ENCODE measurements at regions not wholly inside any gene's neighbourhood (a gene's known extent, or its start where the extent isn't known, plus 50 kb on each side); places are given as distances from the start of the nearest gene placed in this dataset.

DNA sequence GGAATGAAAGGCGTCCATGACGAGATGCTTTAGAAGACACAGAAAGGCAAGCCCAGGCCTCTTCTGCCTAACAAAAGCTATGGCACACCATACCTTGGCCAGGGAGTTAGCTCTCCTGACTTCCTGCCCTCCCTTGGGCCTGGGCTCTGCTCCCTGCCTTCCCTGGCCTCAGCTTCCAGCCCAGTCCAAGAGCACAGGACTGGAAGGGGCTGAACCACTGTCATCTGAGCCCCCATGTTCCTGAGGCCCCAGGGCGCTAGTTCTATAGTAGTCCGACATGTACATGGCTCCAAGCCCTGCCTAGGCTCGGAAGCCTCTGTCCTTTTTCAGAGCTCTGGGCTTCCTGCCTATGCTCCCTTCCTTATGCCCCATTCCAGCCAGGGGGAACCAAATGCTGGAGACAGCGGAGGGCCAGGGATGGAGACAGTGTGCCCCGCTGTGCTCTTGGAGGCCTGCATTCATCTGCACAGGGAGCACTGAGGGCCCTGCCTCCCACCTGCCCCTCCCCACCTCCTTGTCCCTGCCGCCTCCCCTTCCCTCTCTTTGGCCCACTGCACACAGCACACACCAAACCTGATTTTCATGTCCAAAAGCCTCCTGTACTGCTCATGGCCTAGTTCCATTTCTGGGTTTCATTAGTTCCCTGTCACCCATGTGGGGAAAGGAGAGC is 240.1 kb downstream of the RHOU start:
- no peak for DNase-seq
- no peak overlapping the region for H4K5ac ChIP-seq (ENCODE audit: low read length)
- no peak overlapping the region for H3K27ac ChIP-seq (ENCODE audit: low read depth, low read length)
- WGBS (ENCODE audit: extremely low coverage, insufficient coverage, low lambda C conversion rate): no CpG with 5 or more reads among the region's 8 CpGs
- no peaks in the 10 kb centered on the region for H3K79me2 ChIP-seq (ENCODE audit: control insufficient read depth, insufficient read depth, low read length)
- no peak overlapping the region for H3K23ac ChIP-seq (ENCODE audit: low read length)
- H3K4me1 ChIP-seq (ENCODE audit: control insufficient read depth, low read depth, low read length): peaks cover 6% of the 10 kb centered on the region
- H3K27me3 ChIP-seq (ENCODE audit: insufficient read depth, low read length, poor library complexity): no peaks in the 10 kb centered on the region
- H3K79me1 ChIP-seq (ENCODE audit: low read length): no peaks in the 10 kb centered on the region
- no peak overlapping the region for H3K9ac ChIP-seq (ENCODE audit: low read length)
- no peak overlapping the region for H2AK5ac ChIP-seq (ENCODE audit: low read length)
- H2BK120ac ChIP-seq (ENCODE audit: low read depth, low read length): no peak overlapping the region
- H4K8ac ChIP-seq (ENCODE audit: low read depth, low read length): no peak overlapping the region
- no peak overlapping the region for H3K18ac ChIP-seq (ENCODE audit: low read length)
- H3K56ac ChIP-seq (ENCODE audit: low read length): no peak overlapping the region
- no peaks in the 10 kb centered on the region for H3K36me3 ChIP-seq (ENCODE audit: control insufficient read depth, insufficient read depth, low read length)
- no peak overlapping the region for H3K4me2 ChIP-seq (ENCODE audit: low read length)
- no peak overlapping the region for H3K4ac ChIP-seq (ENCODE audit: low read depth, low read length)
- no peak overlapping the region for H3K4me3 ChIP-seq (ENCODE audit: low read length)
- no peak overlapping the region for H2BK15ac ChIP-seq (replicated peaks; ENCODE audit: low read depth)
- no peak overlapping the region for H2BK5ac ChIP-seq (ENCODE audit: low read length)

GRCh38 chr1:228976316-228976715 is 241.0 kb downstream of the RHOU start:
- H3K27me3 ChIP-seq (ENCODE audit: insufficient read depth, low read length, poor library complexity): no peaks in the 10 kb centered on the region
- no peak overlapping the region for H2BK120ac ChIP-seq (ENCODE audit: low read depth, low read length)
- no peak overlapping the region for H3K27ac ChIP-seq (ENCODE audit: low read depth, low read length)
- no peaks in the 10 kb centered on the region for H3K79me1 ChIP-seq (ENCODE audit: low read length)
- H3K4me3 ChIP-seq (ENCODE audit: low read length): no peak overlapping the region
- no peak overlapping the region for H3K18ac ChIP-seq (ENCODE audit: low read length)
- no peak overlapping the region for H4K5ac ChIP-seq (ENCODE audit: low read length)
- no peak overlapping the region for H3K9ac ChIP-seq (ENCODE audit: low read length)
- H4K8ac ChIP-seq (ENCODE audit: low read depth, low read length): no peak overlapping the region
- H3K4me1 ChIP-seq (ENCODE audit: control insufficient read depth, low read depth, low read length): peaks cover 6% of the 10 kb centered on the region
- no CpG with 5 or more reads among the region's 6 CpGs for WGBS (ENCODE audit: extremely low coverage, insufficient coverage, low lambda C conversion rate)
- H3K4me2 ChIP-seq (ENCODE audit: low read length): no peak overlapping the region
- no peak overlapping the region for H2BK5ac ChIP-seq (ENCODE audit: low read length)
- H3K4ac ChIP-seq (ENCODE audit: low read depth, low read length): no peak overlapping the region
- no peaks in the 10 kb centered on the region for H3K79me2 ChIP-seq (ENCODE audit: control insufficient read depth, insufficient read depth, low read length)
- no peak for DNase-seq
- H2BK15ac ChIP-seq (replicated peaks; ENCODE audit: low read depth): no peak overlapping the region
- no peak overlapping the region for H2AK5ac ChIP-seq (ENCODE audit: low read length)
- no peak overlapping the region for H3K23ac ChIP-seq (ENCODE audit: low read length)
- H3K36me3 ChIP-seq (ENCODE audit: control insufficient read depth, insufficient read depth, low read length): no peaks in the 10 kb centered on the region
- no peak overlapping the region for H3K56ac ChIP-seq (ENCODE audit: low read length)

DNA sequence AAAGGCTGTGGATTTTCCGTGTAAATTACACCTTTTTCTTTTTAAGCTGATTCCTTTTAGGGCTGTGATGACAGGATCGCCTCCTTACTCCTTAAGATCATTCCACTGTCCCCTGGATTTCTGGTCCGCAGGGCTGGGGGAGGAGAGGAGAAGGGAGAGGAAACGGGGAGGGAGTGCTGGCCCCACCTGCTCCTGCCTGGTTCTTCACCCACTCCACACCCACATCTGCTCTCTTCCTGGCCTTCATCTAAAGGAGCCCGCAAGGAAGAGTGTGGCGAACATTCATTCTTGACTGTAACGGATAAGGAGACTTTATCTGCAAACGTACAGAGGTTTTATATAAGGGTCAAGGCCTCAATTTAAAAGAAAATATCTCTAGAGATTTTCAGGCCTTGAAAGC is 242.0 kb downstream of the RHOU start:
- H4K5ac ChIP-seq (ENCODE audit: low read length): no peak overlapping the region
- no peak overlapping the region for H3K56ac ChIP-seq (ENCODE audit: low read length)
- H2BK15ac ChIP-seq (replicated peaks; ENCODE audit: low read depth): no peak overlapping the region
- no peak overlapping the region for H2BK5ac ChIP-seq (ENCODE audit: low read length)
- no peaks in the 10 kb centered on the region for H3K79me2 ChIP-seq (ENCODE audit: control insufficient read depth, insufficient read depth, low read length)
- no peaks in the 10 kb centered on the region for H3K36me3 ChIP-seq (ENCODE audit: control insufficient read depth, insufficient read depth, low read length)
- no peak overlapping the region for H3K4ac ChIP-seq (ENCODE audit: low read depth, low read length)
- DNase-seq: no peak
- no peak overlapping the region for H3K4me3 ChIP-seq (ENCODE audit: low read length)
- H3K9ac ChIP-seq (ENCODE audit: low read length): no peak overlapping the region
- H3K27ac ChIP-seq (ENCODE audit: low read depth, low read length): no peak overlapping the region
- no peak overlapping the region for H3K4me2 ChIP-seq (ENCODE audit: low read length)
- no peak overlapping the region for H2BK120ac ChIP-seq (ENCODE audit: low read depth, low read length)
- H3K4me1 ChIP-seq (ENCODE audit: control insufficient read depth, low read depth, low read length): peaks cover 6% of the 10 kb centered on the region
- H3K27me3 ChIP-seq (ENCODE audit: insufficient read depth, low read length, poor library complexity): no peaks in the 10 kb centered on the region
- H3K23ac ChIP-seq (ENCODE audit: low read length): no peak overlapping the region
- no CpG with 5 or more reads among the region's 8 CpGs for WGBS (ENCODE audit: extremely low coverage, insufficient coverage, low lambda C conversion rate)
- no peak overlapping the region for H3K18ac ChIP-seq (ENCODE audit: low read length)
- no peaks in the 10 kb centered on the region for H3K79me1 ChIP-seq (ENCODE audit: low read length)
- H4K8ac ChIP-seq (ENCODE audit: low read depth, low read length): no peak overlapping the region
- H2AK5ac ChIP-seq (ENCODE audit: low read length): no peak overlapping the region

DNA sequence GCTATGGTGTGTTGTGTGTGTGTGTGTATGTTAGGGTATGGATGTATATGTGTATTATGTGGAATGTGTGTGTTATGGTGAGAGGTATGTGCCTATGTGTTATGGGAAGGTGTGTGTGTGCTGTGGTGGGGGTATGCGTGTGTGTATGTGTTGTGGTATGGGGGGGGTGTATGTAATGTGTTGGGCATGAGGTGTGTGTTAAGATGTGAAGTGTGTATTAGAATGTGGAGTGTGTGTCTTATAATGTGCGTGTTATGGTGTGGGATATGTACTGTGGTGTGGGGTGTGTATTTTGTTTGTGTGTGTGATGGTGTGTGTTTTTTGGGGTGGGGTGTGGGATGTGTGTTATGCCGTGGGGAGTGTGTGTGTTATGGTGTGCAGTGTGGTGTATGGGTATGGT is 242.5 kb downstream of the RHOU start:
- Histone ChIP-seq H2AK5ac (ENCODE audit: low read length) (no peak overlapping the region), H3K27me3 (ENCODE audit: insufficient read depth, low read length, poor library complexity) (no peaks in the 10 kb centered on the region), H2BK120ac (ENCODE audit: low read depth, low read length) (no peak overlapping the region), H4K8ac (ENCODE audit: low read depth, low read length) (no peak overlapping the region), H3K4me2 (ENCODE audit: low read length) (no peak overlapping the region), H3K56ac (ENCODE audit: low read length) (peak overlapping the region; percentile 6), H4K5ac (ENCODE audit: low read length) (no peak overlapping the region), H3K4me3 (ENCODE audit: low read length) (no peak overlapping the region), H2BK15ac (replicated peaks; ENCODE audit: low read depth) (no peak overlapping the region), H3K4ac (ENCODE audit: low read depth, low read length) (no peak overlapping the region), H3K23ac (ENCODE audit: low read length) (no peak overlapping the region), H3K9ac (ENCODE audit: low read length) (no peak overlapping the region), H3K79me1 (ENCODE audit: low read length) (no peaks in the 10 kb centered on the region), H3K36me3 (ENCODE audit: control insufficient read depth, insufficient read depth, low read length) (no peaks in the 10 kb centered on the region), H3K79me2 (ENCODE audit: control insufficient read depth, insufficient read depth, low read length) (no peaks in the 10 kb centered on the region), H2BK5ac (ENCODE audit: low read length) (no peak overlapping the region), H3K18ac (ENCODE audit: low read length) (no peak overlapping the region), H3K27ac (ENCODE audit: low read depth, low read length) (no peak overlapping the region), H3K4me1 (ENCODE audit: control insufficient read depth, low read depth, low read length) (peaks cover 6% of the 10 kb centered on the region)
- 100% methylated on average over 3 of the region's 3 CpGs for WGBS (ENCODE audit: extremely low coverage, insufficient coverage, low lambda C conversion rate)
- DNase-seq: no peak

DNA sequence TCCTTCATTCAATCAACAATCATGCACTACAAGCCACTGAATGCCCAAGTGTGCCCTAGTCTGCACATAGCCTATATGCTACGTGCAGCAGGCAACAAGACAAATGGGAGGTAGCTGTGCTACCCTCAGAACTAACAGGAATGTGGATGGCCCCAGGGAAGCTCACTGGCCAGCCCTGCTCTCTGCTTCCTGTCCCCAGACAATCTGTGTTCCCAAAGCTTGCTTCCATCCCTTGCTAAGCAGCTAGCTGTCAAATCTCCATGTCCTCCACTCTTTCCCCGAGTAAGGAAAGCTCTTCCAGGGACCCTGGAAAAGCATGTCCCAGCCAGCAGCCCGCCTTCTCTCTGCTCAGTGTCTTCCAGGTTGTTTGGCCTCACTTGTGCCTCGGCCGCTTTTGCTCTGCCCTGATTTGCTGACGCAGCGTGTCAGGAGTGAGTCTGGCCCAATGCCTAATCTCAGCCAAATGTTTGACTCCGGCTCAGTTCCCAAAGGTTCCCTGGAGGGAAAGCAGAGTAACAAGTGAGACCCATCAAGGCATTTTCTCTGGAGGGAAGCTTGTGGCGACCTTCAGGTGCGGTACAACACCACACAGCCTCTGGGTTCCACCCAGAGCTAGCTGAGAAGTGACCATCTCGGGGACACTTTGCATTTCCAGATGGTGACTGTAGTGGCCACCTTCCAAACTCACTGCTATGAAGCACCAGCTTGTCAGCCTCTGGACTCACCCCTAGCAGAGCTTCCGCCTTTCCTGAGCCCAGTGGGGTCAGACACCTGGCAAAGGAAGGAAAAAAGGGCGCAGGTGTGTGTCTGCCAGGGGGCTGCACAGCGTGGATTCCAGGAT is 243.4 kb downstream of the RHOU start:
- Histone ChIP-seq H3K27me3 (ENCODE audit: insufficient read depth, low read length, poor library complexity) (no peaks in the 10 kb centered on the region), H3K56ac (ENCODE audit: low read length) (peak overlapping the region; percentile 9), H3K4me2 (ENCODE audit: low read length) (no peak overlapping the region), H3K79me1 (ENCODE audit: low read length) (no peaks in the 10 kb centered on the region), H3K27ac (ENCODE audit: low read depth, low read length) (no peak overlapping the region), H2AK5ac (ENCODE audit: low read length) (no peak overlapping the region), H3K36me3 (ENCODE audit: control insufficient read depth, insufficient read depth, low read length) (no peaks in the 10 kb centered on the region), H3K18ac (ENCODE audit: low read length) (no peak overlapping the region), H3K9ac (ENCODE audit: low read length) (no peak overlapping the region), H4K8ac (ENCODE audit: low read depth, low read length) (no peak overlapping the region), H4K5ac (ENCODE audit: low read length) (no peak overlapping the region), H3K4me3 (ENCODE audit: low read length) (no peak overlapping the region), H3K23ac (ENCODE audit: low read length) (no peak overlapping the region), H3K4me1 (ENCODE audit: control insufficient read depth, low read depth, low read length) (peaks cover 6% of the 10 kb centered on the region), H2BK15ac (replicated peaks; ENCODE audit: low read depth) (no peak overlapping the region), H2BK120ac (ENCODE audit: low read depth, low read length) (no peak overlapping the region), H2BK5ac (ENCODE audit: low read length) (no peak overlapping the region), H3K79me2 (ENCODE audit: control insufficient read depth, insufficient read depth, low read length) (no peaks in the 10 kb centered on the region), H3K4ac (ENCODE audit: low read depth, low read length) (no peak overlapping the region)
- peak; percentile 77 for DNase-seq
- no CpG with 5 or more reads among the region's 14 CpGs for WGBS (ENCODE audit: extremely low coverage, insufficient coverage, low lambda C conversion rate)

All from mesendoderm (in vitro differentiated cells).